GM21619 (cell line): ENCODE measurements at regions not wholly inside any gene's neighbourhood (a gene's known extent, or its start where the extent isn't known, plus 50 kb on each side); places are given as distances from the start of the nearest gene placed in this dataset.
"Not testable (repeated sequence)": the region's sequence is repeated elsewhere in the genome, so short reads cannot be mapped to it uniquely, and the experiment has no call there.

Source experiments
- ATAC-seq: cut with Tn5 transposase; IDR thresholded peaks from one replicate; pipeline ENCODE4 v1.9.1; 2021; ENCODE audit not compliant: unreplicated experiment

DNA sequence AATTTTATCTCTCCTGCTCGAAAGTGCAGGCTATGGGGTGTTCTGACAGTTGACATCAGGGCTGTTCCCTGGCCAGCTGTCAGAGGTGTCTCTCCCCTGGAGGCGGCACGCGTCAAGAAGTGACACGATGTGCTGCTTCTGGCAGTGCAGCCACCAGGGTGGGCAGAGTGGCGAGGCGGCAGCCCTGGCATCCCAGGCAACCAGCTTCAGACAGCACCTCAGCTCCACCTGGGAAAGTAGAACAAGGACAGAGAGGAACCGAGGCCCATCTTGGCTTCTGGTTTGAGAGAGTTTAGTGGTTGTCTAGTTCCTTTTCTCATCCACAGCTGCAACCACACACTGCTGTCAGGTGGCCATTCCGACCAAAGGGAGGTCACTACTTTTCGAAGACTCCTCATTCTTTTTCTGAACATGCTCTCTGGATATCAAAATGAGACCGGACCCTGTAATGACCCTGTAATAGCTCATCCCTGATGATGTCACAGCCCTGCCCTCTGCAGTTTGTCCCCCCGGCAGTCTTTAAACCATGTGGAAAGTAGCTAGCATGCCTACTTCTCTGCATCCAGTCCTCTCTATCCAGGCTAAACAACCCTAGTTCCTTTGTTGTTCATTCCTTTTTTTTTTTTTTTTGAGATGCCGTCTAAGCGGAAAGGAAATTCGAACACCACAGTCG lies 381.0 kb upstream of the NRP1 start:
- no peak for ATAC-seq

DNA sequence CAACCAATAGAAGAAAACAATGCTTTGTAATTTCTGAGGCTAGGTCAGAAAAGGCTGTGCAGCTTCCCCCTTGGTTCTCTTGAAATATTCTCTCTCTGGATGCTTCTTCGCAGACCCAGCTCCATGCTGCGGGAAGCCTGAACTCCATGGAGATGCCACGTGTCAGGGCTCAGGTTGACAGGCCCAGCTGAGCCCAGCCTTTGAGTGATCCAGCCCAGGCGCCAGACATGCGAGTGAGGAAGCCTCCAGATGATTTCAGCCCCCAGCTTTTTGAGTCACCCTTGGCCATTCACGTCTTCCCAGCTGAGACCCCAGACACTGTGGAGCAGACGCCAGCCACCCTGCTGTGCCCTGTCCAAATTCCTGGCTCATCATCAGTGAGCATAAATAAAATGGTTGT lies 378.4 kb upstream of the NRP1 start:
- ATAC-seq: no peak

GRCh38 chr10:33710006-33710405 lies 375.5 kb upstream of the NRP1 start:
- ATAC-seq: no peak

DNA sequence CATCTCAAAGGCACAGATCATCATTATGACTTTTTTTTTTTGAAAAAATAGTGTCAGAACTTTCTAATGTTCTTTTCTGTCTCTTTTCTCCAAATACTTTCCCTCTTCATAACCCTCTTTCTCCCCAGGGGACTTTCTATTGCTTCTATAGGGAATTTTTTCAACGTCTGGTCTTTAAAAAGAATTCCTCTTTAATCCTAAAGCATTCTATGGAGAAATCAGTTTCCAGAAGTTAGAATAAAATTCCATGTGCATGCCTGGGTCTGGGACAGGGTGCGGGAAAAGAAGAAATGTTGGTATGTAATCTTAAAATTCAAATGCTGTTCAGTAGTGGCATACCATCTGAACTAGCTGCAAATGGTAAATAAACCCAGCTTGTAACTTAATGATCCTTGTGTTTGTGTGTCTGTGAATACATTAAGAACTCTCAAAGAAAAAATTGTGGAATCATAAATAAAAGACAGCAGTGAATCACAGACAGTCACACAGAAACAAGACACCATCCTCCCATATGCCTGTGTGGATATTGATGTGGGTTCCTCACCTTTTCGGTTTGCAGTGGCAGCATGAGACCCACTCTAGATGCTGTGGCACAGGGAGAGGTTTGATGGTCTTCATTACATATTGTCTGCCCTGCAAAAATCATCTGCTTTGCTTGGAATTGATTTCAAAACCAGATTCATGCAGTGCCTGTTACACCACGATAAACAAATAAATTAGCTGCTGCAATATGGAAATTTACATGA lies 374.7 kb upstream of the NRP1 start:
- no peak for ATAC-seq

- ATAC-seq: no peak
Observed at GRCh38 chr10:33708561-33708960, 374.1 kb upstream of the NRP1 start.

DNA sequence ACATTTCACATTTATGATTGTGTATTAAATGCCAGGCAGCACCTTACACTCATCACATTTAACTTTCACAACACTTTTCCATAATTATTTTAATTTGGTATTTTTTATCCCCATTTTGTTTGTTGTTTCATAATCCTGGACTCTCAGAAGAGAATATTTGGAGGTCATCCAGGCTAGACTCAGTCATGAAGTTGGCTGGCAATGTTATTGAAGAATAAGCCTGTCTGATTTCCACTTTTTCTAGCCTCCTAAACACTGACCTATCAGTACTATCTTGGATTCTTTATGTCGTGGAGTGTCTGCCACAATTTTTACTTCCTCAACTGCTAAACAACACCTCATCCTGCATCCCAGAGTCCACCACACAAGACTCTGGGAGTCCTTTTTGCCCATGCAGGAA lies 372.3 kb upstream of the NRP1 start:
- no peak for ATAC-seq

GRCh38 chr10:33706191-33706590 lies 371.7 kb upstream of the NRP1 start:
- ATAC-seq: no peak

- no peak for ATAC-seq
Observed at GRCh38 chr10:33704214-33704830, 369.9 kb upstream of the NRP1 start.

GRCh38 chr10:33703501-33704213 lies 369.2 kb upstream of the NRP1 start:
- ATAC-seq: no peak

DNA sequence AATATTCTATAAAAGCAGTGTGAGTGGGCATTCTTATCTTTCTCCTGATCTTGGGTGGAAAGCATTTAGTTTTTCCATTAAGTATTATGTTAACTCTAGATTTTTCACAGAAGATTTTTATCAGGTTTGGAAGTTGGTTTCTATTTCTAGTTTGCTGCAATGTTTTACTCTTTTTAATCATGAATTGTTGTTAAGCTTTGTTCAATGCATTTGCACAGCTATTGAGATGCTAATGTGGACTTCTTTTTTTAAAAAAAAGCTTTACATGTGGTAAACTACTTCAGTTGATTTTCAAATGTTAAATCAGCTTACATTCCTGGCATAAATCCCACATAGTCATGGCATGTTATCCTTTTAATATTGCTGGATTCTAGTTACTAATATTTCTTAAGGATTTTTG lies 363.6 kb upstream of the NRP1 start:
- no peak for ATAC-seq

GRCh38 chr10:33697016-33697415 lies 362.5 kb upstream of the NRP1 start:
- no peak for ATAC-seq

DNA sequence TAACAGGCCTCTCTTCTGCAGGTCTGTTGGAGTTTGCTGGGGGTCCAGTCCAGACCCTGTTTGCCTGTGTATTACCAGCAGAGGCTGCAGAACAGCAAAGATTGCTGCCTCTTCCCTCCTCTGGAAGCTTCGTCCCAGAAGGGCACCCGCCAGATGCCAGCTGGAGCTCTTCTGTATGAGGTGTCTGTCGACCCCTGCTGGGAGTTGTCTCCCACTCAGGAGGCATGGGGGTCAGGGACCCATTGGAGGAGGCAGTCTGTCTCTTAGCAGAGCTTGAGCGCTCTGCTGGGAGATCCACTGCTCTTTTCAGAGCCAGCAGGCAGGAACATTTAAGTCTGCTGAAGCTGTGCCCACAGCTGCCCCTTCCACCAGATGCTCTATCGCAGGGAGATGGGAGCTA lies 361.1 kb upstream of the NRP1 start:
- ATAC-seq: no peak

DNA sequence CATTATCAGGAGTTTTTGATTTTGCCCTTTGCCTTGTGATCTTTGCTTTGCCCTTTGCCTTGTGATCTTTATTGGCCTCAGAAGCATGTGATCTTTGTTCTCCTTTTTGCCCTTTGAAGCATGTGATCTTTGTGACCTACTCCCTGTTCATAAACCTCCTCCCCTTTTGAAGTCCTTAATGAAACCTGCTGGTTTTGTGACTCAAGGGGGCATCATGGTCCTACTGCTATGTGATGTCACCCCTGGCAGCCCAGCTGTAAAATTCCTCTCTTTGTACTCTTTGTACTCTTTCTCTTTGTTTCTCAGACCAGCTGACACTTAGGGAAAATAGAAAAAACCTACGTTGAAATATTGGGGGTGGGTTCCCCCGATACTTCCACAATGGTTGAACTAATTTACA lies 356.1 kb upstream of the NRP1 start:
- ATAC-seq: not testable (repeated sequence)

DNA sequence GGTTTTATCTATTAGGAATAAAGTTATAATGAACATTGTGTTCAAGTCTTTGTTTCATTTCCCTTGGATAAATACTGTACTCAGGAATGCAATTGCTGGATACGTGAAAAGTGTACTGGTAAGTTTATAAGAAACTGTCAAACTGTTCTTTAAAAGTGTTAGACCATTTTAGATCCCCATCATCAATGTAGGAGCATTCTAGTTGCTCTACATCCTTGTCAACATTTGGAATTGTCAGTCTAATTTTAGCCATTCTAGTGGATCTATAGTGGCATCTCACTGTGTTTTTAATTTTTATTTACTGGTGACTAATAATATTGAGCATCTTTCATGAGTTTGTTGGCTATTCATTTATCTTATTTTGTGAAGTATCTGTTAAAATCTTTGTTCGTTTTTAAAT lies 354.0 kb upstream of the NRP1 start:
- ATAC-seq: no peak

- no peak for ATAC-seq
Observed at GRCh38 chr10:33684211-33684611, 349.7 kb upstream of the NRP1 start.

DNA sequence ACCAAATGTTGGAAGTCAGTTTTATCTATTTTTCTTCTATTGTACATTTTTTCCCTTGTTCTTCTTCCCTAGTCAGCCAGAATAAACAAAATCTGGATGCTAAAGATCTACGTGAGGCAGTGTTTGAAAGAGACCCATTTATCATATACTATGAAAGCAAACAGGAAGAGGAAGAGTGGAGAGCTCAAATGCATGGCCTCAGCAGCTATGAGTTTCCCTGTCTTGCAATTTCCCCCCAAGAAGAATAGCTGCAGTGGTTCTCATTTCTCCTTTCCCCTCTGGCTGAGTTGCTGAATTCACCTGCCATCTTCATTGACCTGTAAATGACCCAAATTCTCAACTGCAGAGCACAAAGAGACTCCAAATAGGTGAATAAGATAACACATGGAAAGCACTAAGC lies 347.1 kb upstream of the NRP1 start:
- ATAC-seq: no peak

DNA sequence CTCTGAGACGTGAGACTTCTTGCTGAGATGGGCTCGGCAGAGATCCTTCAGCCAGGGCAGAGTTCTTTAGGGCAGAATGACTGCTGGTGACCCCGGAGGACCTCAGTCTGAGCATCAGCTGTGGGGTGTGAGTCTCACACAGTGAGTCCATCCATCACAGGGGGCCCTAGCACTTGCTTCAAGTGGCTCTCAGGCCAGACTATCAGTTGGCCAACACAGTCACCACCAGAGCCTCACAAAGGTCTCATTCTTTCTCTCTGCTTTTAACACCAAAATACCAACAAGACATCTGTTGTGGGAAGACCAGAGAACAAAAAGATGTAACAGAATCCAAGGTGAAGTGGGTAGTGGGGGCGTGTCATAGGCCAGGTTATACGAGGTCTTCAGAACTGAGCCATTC lies 345.6 kb upstream of the NRP1 start:
- ATAC-seq: no peak

DNA sequence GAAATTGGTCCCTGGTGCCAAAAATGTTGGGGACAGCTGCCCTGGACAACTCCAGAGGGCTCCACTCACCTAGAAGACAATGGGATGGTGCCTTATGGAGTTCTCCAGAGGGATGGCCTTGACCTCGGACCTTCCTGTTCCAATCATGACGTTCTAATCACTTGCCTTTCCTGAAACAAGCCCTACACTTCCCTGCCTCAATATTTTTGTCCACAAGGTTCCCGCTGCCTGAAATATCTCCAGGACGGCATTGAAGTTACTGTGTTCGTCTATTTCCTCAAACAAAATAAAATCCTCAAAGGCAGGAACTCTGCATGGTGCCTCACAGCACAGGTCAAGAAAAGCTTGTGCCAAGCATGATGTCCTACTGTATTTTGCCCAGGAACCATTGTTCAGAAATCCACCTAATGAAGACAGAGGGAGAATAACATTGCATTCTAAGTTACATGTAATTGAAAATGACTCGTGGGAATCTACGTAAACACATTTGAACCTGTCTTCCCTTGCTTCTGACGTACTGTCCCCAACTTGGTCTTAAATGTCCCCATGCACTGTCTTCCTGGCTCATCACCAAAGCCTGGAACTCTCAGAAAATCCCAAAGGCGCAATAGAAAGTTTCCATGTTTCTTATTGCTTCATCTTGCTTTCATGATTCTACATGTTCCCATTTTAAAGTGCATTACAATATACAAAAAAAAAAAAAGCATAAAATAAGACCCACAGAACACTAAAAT lies 342.3 kb upstream of the NRP1 start:
- ATAC-seq: no peak

DNA sequence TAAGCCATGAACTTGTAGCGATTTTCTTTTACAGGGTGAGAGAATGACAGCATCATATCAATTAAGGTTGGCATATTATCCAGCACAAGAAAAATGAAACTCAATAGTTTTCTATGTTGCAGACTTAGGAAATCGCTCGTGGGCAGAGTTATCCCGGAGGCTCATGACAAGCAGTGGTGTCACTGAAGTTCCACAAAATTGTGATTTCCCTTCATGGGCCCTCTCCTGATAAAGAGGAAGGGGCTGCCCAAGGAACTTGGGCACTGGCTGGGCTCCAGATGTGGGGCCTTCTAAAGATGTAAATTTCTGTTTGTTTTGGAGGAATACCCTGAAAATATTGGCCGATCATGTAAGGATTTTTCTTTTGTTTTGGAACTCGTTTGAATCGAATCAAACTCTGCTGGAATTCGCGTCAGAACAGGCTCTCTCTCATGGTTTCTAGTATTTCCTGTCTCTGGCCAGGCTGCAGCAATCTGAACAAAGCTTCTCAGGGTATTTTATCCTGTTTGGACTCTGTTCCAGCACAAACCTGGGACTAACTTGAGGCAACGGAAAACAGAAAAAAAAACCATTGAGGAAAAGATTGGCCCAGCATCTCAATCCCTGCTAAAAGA lies 340.6 kb upstream of the NRP1 start:
- no peak for ATAC-seq

DNA sequence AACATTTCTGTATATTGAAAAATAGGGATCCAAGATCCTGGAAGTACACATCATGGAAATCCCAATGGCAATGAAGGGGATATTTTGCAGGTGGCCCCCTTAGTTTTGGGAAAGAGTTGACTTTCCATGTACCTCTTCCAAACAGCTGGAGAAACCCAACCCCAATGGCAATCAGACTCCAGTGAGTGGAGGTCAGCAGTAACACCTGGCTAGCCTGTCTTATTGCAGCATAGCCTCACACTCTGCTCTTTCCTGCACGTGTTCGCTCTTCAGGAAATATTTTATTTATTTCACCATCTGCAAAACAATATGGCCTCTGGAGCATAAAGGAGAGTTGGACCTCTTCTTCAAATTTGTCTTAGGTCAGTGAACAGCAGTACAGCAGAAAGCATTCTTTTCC lies 340.0 kb upstream of the NRP1 start:
- ATAC-seq: no peak
